HG03095 (cell line): ENCODE measurements at regions not wholly inside any gene's neighbourhood (a gene's known extent, or its start where the extent isn't known, plus 50 kb on each side); places are given as distances from the start of the nearest gene placed in this dataset.

Source experiments
- ATAC-seq: cut with Tn5 transposase; IDR thresholded peaks from one replicate; pipeline ENCODE4 v1.9.1; 2021; ENCODE audit warnings: moderate library complexity; ENCODE audit not compliant: unreplicated experiment

DNA sequence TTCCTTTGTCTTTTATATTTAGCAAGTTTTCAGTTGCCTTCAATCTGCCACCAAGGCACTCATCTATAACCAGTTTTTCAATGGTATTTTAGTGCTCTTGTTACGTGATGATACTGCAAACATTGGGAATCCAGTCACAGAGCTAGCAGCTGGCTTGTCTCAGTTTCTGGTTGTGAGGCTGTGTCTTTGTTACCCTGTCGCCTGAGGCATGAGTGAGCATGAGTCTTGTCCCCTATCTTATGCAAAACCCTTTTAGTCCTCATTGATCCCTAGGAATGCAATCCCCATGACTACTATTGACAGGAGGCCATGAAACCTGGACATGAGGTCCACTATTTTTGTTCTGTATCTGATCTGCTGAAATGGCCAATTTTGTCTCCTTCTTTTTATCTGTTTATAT lies 391.0 kb downstream of the LMO7 start:
- no peak for ATAC-seq

DNA sequence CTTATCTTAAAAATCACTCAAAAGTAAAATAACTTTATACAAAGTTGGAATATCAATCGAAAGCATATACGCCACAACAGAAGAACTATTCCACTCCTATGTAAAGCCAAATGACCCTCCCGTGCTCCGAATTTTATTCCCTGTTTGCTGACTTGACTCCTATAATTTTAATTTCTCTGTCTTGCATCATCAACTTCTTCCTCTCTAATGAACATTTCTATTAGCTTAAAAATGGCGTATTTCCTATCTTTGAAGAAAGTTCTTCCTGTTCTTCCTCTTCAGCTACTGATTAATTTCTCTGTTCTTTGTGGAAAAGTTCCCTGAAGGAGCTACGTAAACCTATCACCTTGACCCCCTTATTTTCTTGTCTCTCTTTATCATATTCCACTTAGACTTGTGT lies 389.3 kb downstream of the LMO7 start:
- ATAC-seq, result no peak

DNA sequence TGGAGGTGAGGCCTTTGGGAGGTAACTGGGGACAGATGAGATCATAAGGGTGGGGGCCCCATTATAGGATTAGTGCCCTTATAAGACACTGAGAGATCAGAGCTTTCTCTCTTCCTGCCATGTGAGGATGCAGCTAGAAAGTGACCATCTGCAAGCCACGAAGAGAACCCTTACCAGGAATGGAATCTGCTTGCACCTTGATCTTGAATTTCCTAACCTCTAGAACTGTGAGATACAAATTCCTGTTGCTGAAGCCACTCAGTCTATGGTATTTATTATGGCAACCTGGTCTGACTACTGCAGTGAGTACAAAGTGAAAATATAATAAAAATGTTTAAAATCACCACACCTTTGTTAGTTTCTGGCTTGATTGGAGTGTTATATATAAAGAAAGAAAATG lies 388.0 kb downstream of the LMO7 start:
- ATAC-seq, result no peak

DNA sequence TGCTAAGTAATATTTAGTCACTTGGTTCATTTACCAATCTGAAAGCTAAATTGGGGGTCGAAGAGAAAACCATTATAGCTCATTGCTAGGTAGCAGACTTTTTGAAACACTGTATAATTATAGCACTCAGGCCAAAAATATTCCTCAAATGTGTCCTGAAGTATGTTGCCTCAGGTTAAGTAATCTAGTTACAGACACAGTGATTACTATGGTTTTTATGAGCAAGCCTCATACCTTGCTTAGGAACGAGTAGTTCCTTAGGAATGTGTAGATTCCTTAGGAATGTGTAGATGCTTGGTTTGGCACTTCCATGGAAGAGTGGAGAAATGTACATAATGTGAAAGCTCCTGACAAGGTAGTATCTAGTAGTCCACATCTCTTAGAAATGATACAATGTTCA lies 387.5 kb downstream of the LMO7 start:
- ATAC-seq, result no peak

DNA sequence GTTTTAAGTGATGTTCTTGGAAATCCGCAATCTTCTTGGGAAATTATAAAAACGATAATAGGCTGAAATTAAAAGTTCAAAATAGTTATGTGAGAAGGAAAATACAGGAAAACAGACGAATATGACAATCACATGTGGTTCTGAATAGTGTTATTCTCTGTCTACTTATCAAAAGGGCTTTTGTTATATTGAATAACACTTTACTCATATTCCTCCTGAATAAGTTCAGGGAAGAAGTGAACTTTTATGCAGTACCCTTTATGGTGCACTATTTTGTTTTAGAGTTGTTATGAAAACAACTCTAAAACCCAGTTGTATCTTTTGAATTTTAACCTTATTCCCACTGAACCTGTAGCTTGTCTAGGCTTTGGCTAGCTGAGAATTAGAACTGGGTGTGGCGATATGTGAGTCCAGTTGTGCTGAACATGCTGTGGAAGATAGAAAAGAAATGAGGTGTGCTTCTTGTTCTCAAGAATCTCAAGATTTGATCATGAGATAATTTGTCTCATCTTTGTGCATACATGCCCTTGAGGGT lies 384.4 kb downstream of the LMO7 start:
- ATAC-seq, result no peak

DNA sequence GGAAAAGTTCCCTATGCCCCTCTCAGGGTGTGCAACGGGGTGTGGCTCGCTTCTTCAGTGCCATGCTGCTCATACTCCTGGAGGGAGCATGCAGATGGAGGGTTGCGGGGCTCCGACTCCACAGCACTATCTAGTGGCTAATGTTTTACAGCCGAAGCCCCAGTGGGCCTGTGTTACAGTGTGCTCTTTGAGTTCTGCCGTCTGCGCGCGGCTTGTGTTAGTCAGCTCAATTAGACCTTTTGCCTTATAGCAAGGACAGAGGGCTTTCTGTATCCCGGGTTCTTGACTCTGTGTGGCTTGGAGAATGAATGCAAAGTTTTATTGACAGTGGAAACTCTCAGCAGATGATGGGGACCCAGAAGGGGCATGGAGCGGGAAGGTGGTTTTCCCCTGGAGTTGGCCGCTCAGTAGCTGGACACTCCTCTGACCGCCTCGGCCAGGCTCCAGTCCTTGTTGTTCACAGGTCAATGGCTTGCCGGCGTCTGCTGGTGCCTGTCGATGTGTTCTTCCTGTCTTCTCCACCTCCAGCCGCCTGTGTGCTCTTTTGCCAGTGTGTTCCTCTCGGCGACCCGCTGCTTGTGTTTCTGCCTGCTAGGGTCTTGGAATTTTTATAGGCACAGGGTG lies 383.4 kb downstream of the LMO7 start:
- no peak for ATAC-seq

DNA sequence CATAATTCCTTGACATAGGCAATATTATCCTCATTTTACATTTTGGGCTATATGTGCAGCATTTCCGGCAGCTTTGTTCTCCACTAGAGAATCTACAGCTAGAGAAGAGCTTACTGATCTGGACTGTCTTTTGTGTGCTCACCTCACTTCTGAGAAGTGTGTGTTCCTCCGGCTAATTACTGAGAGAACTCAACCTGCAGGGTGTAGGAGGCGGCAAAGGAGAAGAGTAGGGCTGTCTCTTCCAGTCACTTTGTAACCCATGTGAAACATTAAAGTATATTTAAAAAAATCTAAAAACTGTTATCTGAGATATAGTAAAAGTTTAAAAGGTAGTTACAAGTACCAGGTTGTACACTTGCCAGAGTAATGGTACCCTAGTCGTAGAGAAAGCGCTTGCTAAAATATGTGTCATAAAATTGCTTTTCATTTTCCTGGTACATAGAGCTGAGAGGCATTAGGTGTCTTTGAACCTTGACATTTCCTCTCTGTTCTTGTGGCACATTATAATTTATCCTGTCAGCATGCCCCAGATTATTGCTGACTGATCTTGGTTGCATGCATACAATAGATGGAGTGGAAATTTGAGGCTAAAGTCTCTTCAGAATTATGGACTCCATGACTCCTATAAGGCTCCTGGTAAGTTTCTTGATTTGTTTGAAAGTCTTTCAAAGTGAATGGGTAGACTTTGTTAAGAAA lies 381.9 kb downstream of the LMO7 start:
- ATAC-seq, result no peak

DNA sequence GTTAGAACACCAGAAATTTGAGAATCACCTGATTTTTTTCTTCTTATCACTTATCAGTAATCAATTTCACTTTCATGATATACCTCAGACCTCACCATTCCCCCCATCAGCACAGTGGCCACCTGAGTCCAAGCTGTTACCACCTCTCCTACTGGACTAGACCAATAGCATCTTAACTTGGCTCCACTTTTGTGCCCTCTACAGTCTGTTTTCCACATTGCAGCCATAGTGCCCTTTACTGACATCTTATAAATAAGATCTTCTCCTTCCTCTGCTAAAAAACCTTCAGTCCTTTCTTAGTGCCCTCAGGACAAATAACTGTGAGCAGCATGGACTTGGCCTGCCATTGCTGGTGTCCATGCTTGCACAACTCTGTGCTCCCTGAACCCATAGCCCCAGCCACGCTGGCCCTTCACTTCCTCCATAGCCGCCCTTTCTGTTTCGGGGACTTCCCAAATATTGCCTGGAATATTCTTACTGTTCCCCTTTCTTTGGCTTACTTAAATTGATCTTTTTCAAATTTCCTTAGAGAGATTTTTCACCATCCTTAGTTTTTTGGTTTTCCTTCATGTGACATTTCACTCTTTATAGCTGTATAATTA lies 380.8 kb downstream of the LMO7 start:
- peak; percentile 84 for ATAC-seq

DNA sequence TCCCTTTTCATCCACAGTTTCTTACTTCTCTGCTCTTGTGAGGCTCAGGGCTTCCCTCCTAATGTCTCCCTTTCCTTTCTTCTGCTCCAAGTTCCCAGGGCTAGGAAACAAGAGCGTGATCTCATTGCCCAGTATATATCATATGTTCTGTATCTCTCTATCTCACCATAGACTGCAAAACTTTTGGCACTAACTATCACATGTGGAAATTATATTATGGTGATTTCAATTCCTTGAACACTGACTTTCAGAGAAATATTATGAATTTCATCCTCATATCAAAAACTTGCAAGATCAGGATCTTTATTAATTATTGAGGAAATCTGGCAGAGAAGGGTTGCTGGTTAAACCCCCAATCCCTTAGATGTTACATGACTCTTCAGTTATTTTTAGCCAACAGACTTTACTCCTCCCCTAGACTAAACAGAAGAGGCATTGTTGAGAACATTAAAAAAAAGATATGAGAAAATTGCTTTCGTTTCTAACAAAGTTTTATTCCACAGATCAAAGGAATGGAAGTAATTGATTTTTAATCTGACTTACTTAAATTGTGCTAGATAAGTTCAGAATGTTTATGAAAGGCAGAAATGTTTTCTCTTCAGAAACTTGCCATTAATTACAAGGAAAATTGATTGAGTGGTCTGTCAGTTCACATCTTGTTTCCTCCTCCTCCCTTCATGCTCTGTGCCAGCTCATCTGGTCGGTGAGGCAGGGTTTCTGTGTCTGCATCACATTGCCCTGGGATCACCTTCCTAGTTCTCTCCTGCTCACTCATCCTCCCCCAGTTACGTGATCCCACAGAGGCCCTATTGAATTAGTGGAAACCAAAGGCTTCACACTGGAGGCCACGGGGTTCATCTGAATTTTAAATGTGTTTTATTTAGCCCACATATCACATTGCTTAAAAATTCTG lies 378.5 kb downstream of the LMO7 start:
- ATAC-seq, result no peak

DNA sequence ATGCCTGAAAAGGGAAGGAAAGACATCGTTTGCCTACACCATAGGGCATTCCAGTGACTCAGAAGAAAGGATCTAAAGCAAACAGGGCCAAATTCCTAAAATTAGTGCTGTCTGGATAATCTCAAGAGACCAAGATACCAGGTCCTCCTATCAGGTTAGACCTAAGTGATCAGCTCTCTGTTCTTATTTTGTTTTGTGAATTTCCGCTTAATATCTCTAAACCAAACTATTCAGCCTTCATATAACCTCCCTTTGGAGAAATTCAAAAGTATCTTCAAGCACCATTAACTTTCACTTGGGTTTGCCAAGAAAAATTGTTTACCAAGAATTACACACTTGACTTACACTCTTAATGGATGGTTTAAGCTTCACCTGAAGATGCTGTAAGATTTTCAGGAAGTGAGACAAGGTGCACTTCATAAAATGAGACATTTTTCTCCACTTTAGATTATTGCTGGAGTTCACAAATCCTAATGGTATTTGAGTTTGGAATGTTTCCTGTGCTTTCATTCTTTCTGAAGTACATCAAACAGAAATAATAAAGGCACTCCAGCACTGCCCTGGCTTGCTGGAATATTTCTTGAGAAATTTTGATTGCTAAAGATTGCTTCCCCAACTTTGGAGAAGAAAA lies 376.1 kb downstream of the LMO7 start:
- ATAC-seq, result no peak

DNA sequence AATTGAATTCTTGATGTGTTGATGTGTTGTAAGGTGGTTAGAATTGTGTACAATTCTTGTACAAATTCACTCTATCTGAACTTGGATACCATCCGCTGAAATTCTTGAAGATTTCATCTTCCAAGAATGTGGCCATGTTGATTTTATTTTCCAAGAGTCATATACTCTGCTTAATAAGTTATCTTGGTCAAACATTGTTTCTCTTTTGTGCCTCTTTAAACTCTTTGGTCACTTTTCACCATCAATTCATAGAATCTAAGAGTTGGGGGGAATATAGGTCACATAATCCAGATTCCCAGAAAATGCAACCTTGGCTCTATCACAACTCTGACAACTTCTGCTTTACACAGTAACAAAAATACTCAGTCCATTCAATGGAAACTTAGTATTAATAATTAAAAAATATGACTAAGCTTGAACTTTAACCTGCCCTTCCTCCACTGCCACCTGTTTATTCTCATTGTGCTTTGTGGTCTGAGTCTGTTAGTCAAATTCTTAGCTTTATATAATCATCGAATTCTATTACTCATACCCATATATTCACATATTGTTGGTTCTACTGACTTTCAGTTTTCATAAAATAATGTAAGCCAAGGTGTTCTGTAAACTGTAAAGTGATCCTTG lies 373.2 kb downstream of the LMO7 start:
- ATAC-seq, result peak; percentile 74

DNA sequence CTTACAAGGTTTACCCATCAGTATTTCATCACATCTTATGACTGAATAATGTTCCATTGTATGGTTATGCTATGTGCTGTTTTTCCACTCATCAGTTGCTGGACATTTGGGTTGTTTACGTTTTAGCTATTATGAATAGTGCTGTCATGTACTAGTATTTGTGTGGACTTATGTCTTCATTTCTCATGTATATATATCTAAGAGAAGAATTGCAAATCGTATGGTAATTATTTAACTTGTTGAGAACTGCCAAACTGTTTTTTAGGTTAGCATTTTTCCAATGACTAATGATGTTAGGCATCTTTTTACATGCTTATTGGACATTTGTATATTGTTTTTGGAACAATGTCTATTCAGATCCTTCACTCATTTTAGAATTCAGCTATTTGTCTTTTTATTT lies 368.3 kb downstream of the LMO7 start:
- no peak for ATAC-seq

DNA sequence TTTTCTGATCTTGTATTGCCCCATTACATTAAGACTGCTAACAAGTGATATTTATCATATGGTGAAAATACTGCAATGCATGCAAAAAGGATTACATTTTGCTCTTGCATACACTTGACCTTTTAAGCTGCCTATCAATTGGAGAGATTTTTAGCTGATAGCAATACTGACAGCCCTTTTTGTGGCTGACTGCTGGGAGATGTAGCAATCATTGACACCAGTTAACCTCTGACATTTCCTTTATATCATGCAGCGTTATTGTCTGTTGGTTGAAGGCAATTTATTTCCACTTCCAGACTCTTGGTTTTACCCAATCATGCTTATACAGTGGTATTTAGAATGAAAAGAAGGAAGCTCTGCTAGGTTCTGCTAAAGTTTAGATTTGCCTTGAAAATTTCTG lies 364.0 kb downstream of the LMO7 start:
- no peak for ATAC-seq

DNA sequence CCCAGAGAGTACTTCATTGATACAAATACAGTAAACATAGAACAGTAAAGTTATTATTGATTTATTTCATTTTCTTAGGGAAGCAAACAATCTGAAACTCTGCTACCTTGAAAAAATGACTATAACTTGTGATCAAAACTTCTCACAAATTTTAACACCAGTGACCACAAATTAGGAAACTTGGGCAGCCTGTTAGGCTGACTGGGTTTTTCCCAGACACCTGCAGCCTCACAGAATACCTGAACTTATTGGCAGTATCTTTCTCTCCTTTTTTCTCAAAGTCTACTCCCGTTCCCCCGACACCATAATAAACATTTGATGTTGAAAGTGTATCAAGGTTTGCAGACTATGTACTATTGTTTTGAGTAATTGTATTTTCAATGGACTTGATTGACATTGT lies 360.5 kb downstream of the LMO7 start:
- ATAC-seq, result no peak

DNA sequence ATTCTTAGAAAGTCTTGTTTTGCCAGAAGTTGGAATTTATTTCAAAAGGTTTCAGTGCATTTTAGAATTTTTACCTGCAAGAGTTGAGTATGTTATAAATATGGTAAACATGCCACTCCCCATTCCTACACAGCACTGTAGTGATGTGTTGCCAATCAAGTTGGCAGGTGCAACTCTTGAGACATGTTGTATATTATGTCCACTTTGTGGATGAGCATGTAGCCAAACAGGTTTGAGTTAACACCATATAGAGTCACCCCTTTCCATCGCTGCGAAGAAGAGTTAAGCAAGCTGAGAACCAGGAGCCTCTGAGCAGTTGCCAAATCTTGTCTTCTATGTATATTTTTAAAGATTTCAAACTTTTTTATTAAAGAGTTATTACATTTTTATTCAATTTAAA lies 359.8 kb downstream of the LMO7 start:
- ATAC-seq, result no peak

DNA sequence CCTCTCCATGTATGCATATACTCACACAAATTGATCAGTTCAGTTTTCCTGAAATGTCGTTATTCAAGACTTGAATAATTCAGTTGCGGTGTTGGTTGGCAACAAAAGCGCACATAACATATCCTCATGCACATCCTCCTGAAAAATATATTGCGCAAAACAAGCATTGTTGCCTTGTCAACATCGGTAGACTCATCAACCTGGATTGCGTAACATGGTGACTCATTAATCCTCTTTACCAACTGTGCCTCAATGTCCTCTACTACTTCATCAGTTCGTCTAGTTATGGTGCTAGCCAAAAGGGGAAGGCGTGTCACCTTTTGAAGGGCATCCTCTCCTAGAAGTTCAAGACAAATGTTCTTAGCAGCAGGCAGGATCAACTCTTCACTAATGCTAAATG lies 357.7 kb downstream of the LMO7 start:
- no peak for ATAC-seq

DNA sequence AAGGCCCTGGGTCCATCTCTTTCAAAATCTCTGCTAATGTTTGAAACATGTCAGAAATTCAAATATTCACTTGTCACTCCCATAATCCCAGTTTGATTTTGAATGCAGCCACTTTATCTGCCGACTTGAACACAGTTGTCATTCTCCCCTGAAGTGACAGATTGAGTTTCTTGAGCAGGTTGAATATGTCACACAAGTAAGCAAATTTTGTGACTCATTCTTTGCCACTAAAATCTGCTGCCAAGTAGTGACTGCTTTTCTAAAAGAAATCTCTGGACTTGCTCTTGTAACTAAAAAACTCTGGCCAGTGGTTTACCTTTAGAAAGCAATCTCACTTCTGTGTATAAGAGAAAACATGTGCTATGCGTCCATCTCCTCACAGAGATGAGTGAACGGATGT lies 357.1 kb downstream of the LMO7 start:
- no peak for ATAC-seq

DNA sequence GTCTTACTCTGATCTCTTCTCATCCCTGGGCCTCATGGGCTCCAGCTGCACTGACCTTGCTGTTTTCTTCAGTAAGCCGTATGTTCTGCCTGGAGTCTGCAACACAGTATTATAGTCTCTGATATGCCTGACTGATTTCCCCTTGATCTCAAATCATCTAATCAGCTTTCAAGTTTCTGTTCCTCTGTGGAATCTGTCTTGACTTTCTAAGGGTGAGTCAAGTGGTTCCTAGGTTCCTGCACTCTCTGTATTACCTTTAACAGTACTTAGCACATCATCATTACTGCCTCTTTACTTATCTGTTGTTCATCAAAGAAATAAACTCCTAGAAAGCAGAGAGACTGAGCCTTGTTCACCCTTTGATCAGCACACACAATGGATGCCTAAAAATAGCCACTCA lies 350.7 kb downstream of the LMO7 start:
- peak; percentile 94 for ATAC-seq

DNA sequence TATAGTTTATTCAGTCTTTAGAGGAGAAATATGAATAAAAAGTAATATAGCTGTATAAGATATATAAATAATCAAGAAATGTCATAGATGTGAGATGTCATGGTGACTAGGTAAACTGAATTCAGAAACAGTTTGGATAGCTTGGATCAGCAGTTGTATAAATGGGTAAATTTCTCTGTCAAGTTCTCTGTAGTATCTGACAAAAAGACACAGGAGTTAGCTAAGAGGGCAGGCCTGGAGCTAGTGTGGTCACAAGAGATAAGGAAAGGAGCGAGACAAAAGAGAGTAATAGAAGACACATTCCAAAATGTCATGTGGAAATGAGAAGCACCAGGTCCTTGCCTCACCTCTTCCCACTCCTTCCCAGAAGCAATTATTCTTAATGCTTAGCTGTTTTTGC lies 349.0 kb downstream of the LMO7 start:
- no peak for ATAC-seq

DNA sequence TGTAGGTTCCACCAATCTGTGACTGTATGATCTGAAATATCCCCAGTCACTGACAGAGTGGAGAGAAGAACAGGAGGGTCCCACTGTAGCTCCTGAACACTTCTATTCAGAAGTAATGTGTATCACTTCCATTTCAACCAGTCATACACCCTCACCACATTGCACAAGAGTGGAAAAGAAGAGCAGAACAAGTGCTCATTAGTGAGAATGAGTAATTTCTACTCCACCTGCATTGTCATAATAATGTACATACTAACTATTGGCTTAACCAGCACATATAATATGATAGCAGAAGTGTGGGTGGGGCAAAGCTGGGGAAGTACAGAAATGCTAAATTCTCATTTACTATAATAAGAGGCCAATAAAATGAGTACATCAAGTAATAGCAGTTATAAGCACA lies 342.7 kb downstream of the LMO7 start:
- ATAC-seq, result no peak
